Ovary (tissue), 7 donors: ENCODE measurements at regions not wholly inside any gene's neighbourhood (a gene's known extent, or its start where the extent isn't known, plus 50 kb on each side); places are given as distances from the start of the nearest gene placed in this dataset.

ENCODE experiments used
- DNase-seq, 5 donors: peaks; one replicate each; pipeline ENCODE4 v3.0.0-alpha.2; 2019 to 2020
- H3K27ac ChIP-seq, 2 donors: fragments of 200-600 bp; one replicate each; pipeline versions ENCODE4 v1.5.1 to v1.8.0; 2019 to 2022
- H3K27me3 ChIP-seq: fragments of 200-600 bp; one replicate; pipeline ENCODE4 v1.8.0; 2022
- H3K36me3 ChIP-seq: fragments of 200-600 bp; sonication (generic); one replicate; pipeline ENCODE4 v1.5.1; 2019
- H3K4me1 ChIP-seq: one replicate; pipeline ENCODE4 v1.8.1; 2013; ENCODE audit warnings: mild to moderate bottlenecking, moderate library complexity; ENCODE audit not compliant: insufficient read depth
- H3K4me3 ChIP-seq: fragments of 200-600 bp; sonication (generic); one replicate; pipeline ENCODE4 v1.5.1; 2017
- H3K9me3 ChIP-seq, 2 donors: fragments of 200-600 bp in 1 of 2; sonication (generic) in 1 of 2; one replicate each; pipeline versions ENCODE4 v1.5.1 to v1.8.1; 2013 to 2019; ENCODE audit warnings: mild to moderate bottlenecking in 1 of 2, moderate library complexity in 1 of 2
- EP300 ChIP-seq: sonication (generic); formaldehyde crosslinking; IDR thresholded peaks from one replicate; pipeline ENCODE4 v1.6.1; 2017; ENCODE audit warnings: antibody characterized with exemption
- POLR2A ChIP-seq: fragments of 450-650 bp; IDR thresholded peaks from one replicate; pipeline ENCODE4 v1.6.1; 2017; ENCODE audit warnings: antibody characterized with exemption, mild to moderate bottlenecking, moderate library complexity
- WGBS, 3 donors: extraction: QIAGEN DNeasy Blood & Tissue Kit in 1 of 3; methylation state at CpG; one replicate each; pipeline versions ENCODE4 v1.1.5 to v1.1.7; 2013 to 2017; 5-methylcytosine and 5-hydroxymethylcytosine counted together
- intact Hi-C, 4 donors: fragments of 100-400 bp; cut with DNase I; formaldehyde crosslinking; loops; one replicate each; pipeline versions ENCODE4 v1.11.0 to v1.15.1; 2022 to 2023
- TF ChIP-seq, protein P1 (sequence below), 3 donors: fragments of 450-650 bp in 2 of 3; fragments of 200-600 bp in 1 of 3; IDR thresholded peaks; one replicate each; pipeline versions ENCODE4 v1.5.1 to v1.8.0; 2016 to 2022; ENCODE audit warnings: antibody characterized with exemption in 3 of 3, mild to moderate bottlenecking in 1 of 3
- donor health status: DM: no; HTN: no; CAD: no; lungs with moderate emphysema.
- donor health status: DM: no; HTN: no; CAD: no.
- donor health status: Bipolar disorder and iron deficiency.
- donor health status: DM: no; HTN: no; CAD: no.
- donor health status: DM: yes; HTN: yes; CAD: no.

DNA sequence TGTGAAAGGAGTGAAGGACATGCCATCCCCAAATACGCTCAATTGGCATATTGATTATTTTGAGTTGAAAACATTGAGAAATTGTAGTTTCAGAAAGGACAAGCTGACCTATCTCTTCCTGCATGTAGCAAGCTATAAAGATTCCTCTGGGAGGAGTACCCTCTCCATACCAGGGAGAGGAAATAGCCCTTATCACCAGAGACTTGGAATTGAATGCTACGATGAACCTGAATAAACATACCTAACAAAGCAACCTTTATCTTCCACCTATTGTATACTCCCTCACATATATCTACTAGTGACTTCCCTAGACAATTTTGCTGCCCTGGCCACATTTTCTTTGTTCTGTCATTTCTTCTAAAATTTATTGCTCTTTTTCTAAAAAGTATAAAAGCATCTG lies 150.2 kb upstream of the EEPD1 start:
- TF ChIP-seq EP300 (no peak), POLR2A (no peak)
- TF ChIP-seq, protein P1, sequence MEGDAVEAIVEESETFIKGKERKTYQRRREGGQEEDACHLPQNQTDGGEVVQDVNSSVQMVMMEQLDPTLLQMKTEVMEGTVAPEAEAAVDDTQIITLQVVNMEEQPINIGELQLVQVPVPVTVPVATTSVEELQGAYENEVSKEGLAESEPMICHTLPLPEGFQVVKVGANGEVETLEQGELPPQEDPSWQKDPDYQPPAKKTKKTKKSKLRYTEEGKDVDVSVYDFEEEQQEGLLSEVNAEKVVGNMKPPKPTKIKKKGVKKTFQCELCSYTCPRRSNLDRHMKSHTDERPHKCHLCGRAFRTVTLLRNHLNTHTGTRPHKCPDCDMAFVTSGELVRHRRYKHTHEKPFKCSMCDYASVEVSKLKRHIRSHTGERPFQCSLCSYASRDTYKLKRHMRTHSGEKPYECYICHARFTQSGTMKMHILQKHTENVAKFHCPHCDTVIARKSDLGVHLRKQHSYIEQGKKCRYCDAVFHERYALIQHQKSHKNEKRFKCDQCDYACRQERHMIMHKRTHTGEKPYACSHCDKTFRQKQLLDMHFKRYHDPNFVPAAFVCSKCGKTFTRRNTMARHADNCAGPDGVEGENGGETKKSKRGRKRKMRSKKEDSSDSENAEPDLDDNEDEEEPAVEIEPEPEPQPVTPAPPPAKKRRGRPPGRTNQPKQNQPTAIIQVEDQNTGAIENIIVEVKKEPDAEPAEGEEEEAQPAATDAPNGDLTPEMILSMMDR (IDR thresholded peaks at IDR 0.05) = no peak
- DNase-seq = no peak
- Histone ChIP-seq H3K4me1 (no peaks in the 10 kb centered on the region), H3K4me3 (no peak overlapping the region), H3K36me3 (no peaks in the 10 kb centered on the region), H3K9me3 (no peaks in the 10 kb centered on the region), H3K27ac (no peak overlapping the region), H3K27me3 (no peaks in the 10 kb centered on the region)
- 53 to 71% (median 58%) methylated on average over 2 of the region's 2 CpGs for WGBS, 3 donors
- intact Hi-C loops = no loop called here

DNA sequence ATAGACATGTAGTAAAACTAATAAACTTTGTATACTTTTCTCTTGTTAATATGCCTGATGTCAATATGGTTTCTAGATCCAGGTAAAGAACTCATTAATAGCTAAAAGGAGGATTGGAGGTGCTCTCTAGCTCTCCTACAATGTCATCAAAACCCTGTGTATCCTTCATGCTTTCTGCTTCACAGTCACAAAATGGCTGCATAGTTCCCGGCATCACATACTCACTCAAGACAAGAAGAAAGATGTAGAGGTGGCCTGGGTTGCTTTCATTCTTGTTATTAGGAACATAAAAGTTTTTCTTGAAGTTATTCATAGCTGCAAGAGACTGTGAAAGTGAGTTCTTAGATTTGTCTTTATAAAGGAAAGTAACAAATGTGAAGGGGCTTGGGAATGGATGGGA lies 149.7 kb upstream of the EEPD1 start:
- Histone ChIP-seq H3K36me3 (no peaks in the 10 kb centered on the region), H3K4me3 (no peak overlapping the region), H3K27ac (no peak overlapping the region), H3K27me3 (no peaks in the 10 kb centered on the region), H3K4me1 (no peaks in the 10 kb centered on the region), H3K9me3 (no peaks in the 10 kb centered on the region)
- TF ChIP-seq, protein P1 (IDR thresholded peaks at IDR 0.05) = no peak
- no peak for TF ChIP-seq EP300
- no peak for TF ChIP-seq POLR2A
- no peak for DNase-seq
- 95 to 100% (median 97%) methylated on average over 1 of the region's 1 CpG for WGBS, 3 donors
- intact Hi-C loops = no loop called here

DNA sequence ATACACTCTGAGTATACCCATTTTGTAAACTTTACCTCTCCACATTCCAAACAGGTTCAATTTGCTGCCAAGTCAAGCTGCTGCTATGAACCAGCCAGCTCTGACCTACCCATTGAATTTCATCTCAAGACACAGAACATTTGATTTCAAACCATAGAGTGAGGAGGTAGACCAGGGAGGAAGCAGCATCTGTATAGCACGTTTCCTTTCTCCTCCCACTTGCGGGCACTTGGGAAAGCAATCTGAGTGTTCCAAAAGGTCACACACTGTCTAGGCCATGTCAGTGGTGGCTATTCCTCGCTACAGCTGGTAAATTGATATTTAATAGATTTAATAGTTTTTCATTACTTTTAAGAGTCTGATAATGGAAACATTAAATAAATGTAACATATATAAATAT lies 147.8 kb upstream of the EEPD1 start:
- TF ChIP-seq EP300 (no peak), POLR2A (no peak)
- TF ChIP-seq, protein P1 (IDR thresholded peaks at IDR 0.05) = no peak
- no peaks in the 10 kb centered on the region for H3K9me3 ChIP-seq
- intact Hi-C loops = no loop called here

DNA sequence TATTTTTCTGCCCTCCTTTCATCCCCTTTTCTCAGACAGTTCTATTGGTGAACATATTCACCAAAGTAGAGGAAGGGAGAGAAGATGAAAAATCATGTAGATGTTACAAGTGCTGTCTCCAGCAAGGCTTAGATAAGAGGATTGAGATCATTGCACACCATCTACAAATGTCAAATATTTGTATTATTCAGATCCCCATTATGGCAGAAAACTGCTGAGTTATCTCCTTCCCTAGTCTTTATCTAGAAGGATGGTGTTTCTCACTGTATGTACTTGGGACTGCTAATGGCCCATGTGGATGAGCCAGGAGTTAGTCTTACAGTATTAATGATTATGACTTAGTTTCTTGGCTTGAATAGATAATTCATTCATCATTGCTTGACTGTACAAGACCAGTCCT lies 147.2 kb upstream of the EEPD1 start:
- Histone ChIP-seq H3K9me3 (no peaks in the 10 kb centered on the region), H3K27me3 (no peaks in the 10 kb centered on the region), H3K36me3 (no peaks in the 10 kb centered on the region), H3K27ac (no peak overlapping the region), H3K4me3 (no peak overlapping the region), H3K4me1 (no peaks in the 10 kb centered on the region)
- DNase-seq = no peak
- TF ChIP-seq EP300 (no peak), POLR2A (no peak)
- intact Hi-C loops = no loop called here

More for the DNA sequence above, 147.8 kb upstream of the EEPD1 start:
- H3K4me1 ChIP-seq = no peaks in the 10 kb centered on the region
- no peaks in the 10 kb centered on the region for H3K27me3 ChIP-seq
- no peak overlapping the region for H3K27ac ChIP-seq
- no peaks in the 10 kb centered on the region for H3K36me3 ChIP-seq
- H3K4me3 ChIP-seq = no peak overlapping the region
- DNase-seq = no peak
- whole genome bisulfite sequencing, 3 donors = 86 to 95% (median 89%) methylated on average over 3 of the region's 3 CpGs

DNA sequence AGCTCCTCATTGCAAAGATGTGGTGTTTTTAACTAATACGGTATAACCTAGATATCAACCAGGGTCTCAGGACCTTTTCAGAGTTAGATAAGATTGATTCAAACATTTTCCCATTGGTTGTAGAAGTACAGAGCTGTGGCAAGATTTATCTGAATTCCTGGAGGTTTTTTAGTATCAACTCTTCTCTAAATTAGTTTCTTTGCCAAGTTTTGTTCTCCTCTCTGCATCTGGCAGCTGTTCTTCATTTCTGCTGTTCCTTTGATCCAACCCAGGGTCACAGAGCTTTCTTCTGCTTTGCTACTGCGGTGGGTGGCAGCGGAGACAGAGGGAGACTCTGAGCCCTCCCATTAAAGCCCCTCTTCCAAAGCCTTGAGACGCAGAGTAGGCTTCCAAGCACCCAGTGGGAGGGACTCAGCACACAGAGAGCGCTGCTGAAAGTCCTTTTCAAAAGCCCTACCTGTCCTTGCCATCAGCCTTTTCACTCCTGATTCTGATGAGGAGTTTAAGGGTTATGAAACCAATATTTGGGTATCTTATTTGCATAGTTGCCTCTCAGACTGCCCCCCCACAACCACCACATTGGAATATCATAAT lies 146.3 kb upstream of the EEPD1 start:
- no peak overlapping the region for H3K27ac ChIP-seq
- H3K27me3 ChIP-seq = no peaks in the 10 kb centered on the region
- 31 to 51% (median 33%) methylated on average over 5 of the region's 5 CpGs for WGBS, 3 donors
- DNase-seq = no peak
- no peak overlapping the region for H3K4me3 ChIP-seq
- H3K4me1 ChIP-seq = no peaks in the 10 kb centered on the region
- intact Hi-C loops = no loop called here
- no peaks in the 10 kb centered on the region for H3K36me3 ChIP-seq
- TF ChIP-seq POLR2A = no peak
- no peaks in the 10 kb centered on the region for H3K9me3 ChIP-seq
